ENCODE measurements at regions not wholly inside any gene's neighbourhood (a gene's known extent, or its start where the extent isn't known, plus 50 kb on each side); places are given as distances from the start of the nearest gene placed in this dataset.
"Not testable (repeated sequence)": the region's sequence is repeated elsewhere in the genome, so short reads cannot be mapped to it uniquely, and the experiment has no call there.

DNA sequence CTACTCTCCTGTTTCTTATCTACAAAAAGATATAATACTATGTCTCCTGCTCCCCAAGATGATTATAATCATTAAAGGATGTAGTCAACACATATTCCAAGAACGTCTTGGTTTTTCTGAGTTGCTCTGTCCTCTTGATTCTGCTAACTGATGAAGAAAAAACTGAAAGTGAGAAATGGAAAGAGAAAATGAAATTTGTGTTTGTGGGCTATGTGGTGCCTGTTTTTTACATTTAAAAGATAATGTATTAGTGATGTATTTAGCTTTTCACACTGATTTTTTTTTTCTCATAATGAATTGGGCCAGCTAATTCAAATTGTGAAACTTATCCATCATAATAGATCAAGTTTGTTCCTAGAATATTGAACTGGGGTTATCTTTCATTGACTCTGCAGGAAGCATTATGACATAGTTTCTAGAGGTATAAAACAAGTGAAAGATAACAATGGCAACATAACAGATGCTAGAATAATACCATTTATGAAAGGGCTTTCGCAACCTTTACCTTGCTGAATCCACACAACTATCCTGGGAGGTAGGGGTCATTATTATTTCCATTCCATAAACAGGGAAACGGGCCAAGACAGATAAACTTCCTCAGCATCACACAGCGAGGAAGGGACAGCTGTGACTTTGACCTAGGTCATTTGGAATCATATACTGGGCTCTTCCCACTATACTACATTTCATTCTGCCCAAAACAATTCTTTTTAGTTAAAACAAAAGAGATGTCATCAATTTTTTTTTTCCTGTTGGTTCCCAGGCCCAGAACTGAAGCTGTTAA is 336.7 kb downstream of the GJA1 start:
- H3K36me3 ChIP-seq: no peaks in the 10 kb centered on the region
- H3K27ac ChIP-seq: no peak overlapping the region
- no peaks in the 10 kb centered on the region for H3K27me3 ChIP-seq (ENCODE audit: insufficient read depth, low read depth, severe bottlenecking)
- H3K9me3 ChIP-seq (ENCODE audit: severe bottlenecking): no peaks in the 10 kb centered on the region
- DNase-seq: no peak
- no peak overlapping the region for H3K4me3 ChIP-seq (ENCODE audit: low read depth, low read length)
- TF ChIP-seq, protein P1, sequence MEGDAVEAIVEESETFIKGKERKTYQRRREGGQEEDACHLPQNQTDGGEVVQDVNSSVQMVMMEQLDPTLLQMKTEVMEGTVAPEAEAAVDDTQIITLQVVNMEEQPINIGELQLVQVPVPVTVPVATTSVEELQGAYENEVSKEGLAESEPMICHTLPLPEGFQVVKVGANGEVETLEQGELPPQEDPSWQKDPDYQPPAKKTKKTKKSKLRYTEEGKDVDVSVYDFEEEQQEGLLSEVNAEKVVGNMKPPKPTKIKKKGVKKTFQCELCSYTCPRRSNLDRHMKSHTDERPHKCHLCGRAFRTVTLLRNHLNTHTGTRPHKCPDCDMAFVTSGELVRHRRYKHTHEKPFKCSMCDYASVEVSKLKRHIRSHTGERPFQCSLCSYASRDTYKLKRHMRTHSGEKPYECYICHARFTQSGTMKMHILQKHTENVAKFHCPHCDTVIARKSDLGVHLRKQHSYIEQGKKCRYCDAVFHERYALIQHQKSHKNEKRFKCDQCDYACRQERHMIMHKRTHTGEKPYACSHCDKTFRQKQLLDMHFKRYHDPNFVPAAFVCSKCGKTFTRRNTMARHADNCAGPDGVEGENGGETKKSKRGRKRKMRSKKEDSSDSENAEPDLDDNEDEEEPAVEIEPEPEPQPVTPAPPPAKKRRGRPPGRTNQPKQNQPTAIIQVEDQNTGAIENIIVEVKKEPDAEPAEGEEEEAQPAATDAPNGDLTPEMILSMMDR (IDR thresholded peaks at IDR 0.05; ENCODE audit: low read depth, low read length): no peak

DNA sequence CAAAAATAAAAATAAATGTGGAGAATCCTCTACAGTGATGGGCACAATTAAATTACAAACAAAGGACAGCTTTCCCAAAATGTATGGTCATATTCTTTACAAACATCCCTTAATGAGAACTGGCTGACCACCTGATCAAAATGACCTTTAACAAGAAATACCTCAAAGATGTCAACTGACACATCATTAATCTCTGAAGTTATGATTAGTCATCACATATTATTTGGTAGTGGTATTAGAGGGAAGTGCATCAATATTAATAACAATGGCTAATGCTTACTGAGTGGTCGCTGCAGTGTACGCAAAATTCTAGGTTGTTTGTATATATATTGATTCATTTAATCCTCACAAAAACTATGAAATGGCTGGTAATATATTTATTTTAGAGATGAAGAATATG is 340.6 kb downstream of the GJA1 start:
- H3K4me3 ChIP-seq (ENCODE audit: low read depth, low read length): no peak overlapping the region
- H3K27me3 ChIP-seq (ENCODE audit: insufficient read depth, low read depth, severe bottlenecking): no peaks in the 10 kb centered on the region
- peaks cover 6% of the 10 kb centered on the region for H3K9me3 ChIP-seq (ENCODE audit: severe bottlenecking)
- no peak overlapping the region for H3K27ac ChIP-seq
- DNase-seq: no peak
- H3K36me3 ChIP-seq: no peaks in the 10 kb centered on the region
- TF ChIP-seq, protein P1 (IDR thresholded peaks at IDR 0.05; ENCODE audit: low read depth, low read length): no peak

DNA sequence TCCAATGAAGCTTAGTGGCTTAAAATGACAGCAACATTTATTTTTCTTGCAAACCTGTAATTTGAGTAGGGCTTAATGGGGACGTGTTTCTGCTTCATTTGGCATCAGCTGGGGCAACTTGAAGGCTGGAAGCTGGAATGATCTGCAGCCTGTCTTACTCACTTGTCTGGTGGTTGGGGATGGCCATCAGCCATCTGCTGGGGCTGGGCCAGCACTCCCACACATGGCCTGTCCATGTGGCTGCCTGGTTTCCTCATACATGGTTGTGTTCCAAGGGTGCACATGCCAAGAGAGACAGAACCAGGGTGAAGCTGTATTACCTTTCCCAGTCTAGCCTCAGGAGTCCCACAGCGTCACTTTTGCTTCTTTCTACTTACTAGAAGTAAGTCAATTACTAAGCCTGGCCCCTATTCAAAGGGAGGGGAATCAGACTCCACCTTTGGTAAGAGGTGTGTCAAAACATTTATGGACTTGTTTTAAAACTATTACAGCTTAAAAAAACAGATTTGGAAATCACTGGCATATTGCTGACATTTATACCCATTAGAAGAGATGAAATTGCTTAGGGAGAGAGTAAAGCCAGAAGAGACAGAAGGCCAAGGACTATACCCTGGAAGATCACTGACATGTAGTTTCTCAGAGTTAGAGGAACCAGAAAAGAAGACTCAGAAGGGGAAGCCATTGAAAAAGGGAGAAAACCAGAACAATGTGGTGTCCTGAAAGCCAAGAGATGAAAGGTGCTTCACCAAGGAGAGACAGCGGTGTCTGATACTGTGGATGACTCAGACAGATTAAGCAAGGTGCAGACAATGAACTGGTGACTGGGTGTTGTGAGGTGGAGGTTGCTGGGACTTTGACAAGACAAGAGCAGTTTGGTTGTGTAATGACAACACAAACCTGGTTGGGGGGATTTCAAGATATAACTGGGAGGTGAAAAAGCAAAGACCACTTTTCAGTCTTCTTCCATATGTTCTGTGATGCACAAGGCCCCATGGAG is 345.2 kb downstream of the GJA1 start:
- DNase-seq: peak; percentile 71

DNA sequence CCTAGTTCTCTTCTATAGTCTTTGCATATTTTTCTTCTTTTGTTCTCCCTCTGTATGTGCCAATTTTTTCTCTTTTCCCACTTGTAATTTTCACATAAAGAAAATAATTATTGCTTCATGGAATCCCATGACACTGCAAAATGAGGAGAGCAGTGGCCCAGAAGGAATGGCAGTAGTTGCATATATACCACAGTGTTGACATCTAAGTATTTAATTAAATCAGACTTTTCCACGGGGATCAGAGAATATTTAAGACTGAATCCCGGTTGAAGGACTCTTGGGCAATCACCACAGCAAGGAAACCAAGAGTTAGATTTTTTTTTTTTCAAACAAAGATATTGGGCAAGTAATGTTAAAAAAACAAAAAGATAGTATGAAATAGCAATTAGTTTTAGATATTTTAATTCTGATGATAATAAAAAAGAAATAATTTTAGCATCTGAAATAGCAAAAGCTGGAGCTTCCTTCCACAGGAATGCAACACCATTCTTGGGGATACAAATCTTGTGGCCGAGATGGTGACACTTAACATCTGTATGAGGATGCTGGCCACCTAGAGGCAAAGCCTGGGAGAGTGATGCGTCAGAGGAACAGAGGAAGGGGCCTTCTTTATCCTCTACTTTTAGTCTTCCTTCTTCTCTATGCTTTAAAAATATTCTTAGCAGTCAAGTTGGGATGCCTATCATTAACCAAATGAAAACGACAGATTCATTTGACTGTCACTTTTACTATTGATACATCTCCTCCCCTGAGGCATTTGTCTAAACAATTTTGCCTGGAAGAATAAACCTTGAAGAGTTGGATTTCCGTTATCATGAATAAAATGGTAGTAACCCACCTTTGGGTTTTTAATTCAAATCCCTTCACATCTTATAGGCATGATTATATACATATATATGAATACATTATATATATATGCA is 356.2 kb downstream of the GJA1 start:
- Histone ChIP-seq H3K36me3 (no peaks in the 10 kb centered on the region), H3K4me3 (ENCODE audit: low read depth, low read length) (no peak overlapping the region), H3K9me3 (ENCODE audit: severe bottlenecking) (no peaks in the 10 kb centered on the region), H3K27ac (no peak overlapping the region), H3K27me3 (ENCODE audit: insufficient read depth, low read depth, severe bottlenecking) (no peaks in the 10 kb centered on the region)
- DNase-seq: no peak
- TF ChIP-seq, protein P1 (IDR thresholded peaks at IDR 0.05; ENCODE audit: low read depth, low read length): no peak

More for the DNA sequence above, 345.2 kb downstream of the GJA1 start:
- Histone ChIP-seq H3K9me3 (ENCODE audit: severe bottlenecking) (peaks cover 6% of the 10 kb centered on the region), H3K27me3 (ENCODE audit: insufficient read depth, low read depth, severe bottlenecking) (no peaks in the 10 kb centered on the region), H3K27ac (peak overlapping the region; percentile 46), H3K4me3 (ENCODE audit: low read depth, low read length) (no peak overlapping the region), H3K36me3 (no peaks in the 10 kb centered on the region)
- TF ChIP-seq, protein P1 (IDR thresholded peaks at IDR 0.05; ENCODE audit: low read depth, low read length): no peak

DNA sequence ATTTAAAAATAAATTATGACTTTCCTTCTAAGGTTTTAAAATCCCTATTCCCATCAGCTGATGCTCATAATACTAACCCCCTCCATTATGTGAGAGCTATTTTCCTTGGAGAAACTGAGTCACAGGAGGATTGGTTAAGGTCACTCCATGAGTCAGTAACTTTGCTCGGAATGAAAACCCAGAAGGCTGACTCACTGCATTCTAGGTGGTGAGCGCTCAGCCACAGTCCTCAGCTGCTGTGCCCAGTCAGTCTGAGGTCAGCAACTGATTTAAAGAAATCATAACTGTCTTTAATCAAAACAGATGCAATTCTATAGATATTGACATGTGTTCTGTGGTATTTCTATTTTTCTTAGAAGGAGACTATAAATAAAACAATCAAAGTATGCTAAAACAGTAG is 359.2 kb downstream of the GJA1 start:
- Histone ChIP-seq H3K4me3 (ENCODE audit: low read depth, low read length) (no peak overlapping the region), H3K9me3 (ENCODE audit: severe bottlenecking) (no peaks in the 10 kb centered on the region), H3K36me3 (no peaks in the 10 kb centered on the region), H3K27ac (no peak overlapping the region), H3K27me3 (ENCODE audit: insufficient read depth, low read depth, severe bottlenecking) (no peaks in the 10 kb centered on the region)
- DNase-seq: no peak
- TF ChIP-seq, protein P1 (IDR thresholded peaks at IDR 0.05; ENCODE audit: low read depth, low read length): no peak

DNA sequence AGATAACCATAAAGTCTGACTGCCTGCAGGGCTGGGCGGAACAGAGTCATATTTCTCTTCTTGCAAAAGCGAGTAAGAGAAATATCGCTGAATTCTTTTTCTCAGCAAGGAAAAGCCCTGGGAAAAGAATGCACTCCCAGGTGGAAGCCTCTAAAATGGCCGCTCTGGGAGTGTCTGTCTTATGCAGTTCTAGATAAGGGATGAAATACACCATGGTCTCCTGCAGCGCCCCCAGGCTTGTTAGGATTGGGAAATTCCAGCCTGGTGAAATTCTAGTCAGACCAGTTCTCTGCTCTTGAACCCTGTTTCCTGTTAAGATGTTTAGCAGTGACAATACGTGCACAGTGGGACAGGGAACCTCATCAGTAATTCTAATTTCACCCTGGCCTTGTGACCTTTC is 362.2 kb downstream of the GJA1 start:
- not testable (repeated sequence) for H3K4me3 ChIP-seq (ENCODE audit: low read depth, low read length); H3K36me3 ChIP-seq; H3K9me3 ChIP-seq (ENCODE audit: severe bottlenecking); DNase-seq; H3K27ac ChIP-seq; H3K27me3 ChIP-seq (ENCODE audit: insufficient read depth, low read depth, severe bottlenecking)

DNA sequence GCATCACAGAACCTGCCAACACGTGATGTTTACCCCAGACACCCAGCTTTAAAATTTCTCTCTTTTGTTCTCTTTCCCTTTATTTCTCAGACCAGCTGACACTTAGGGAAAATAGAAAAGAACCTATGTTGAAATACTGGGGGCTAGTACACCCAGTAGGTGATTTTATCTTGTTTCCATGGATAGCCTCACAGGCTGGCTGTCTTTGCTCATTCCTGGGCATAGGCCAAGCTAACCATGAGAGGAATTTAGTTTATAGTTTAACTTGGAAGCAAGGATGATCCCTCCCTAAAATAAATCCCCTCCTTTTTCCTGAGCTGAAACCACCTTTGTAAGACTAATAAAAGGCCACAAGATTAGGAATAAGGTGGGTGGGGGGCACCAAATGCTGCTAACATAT is 362.7 kb downstream of the GJA1 start:
- not testable (repeated sequence) for DNase-seq; H3K9me3 ChIP-seq (ENCODE audit: severe bottlenecking); H3K4me3 ChIP-seq (ENCODE audit: low read depth, low read length); H3K27ac ChIP-seq; H3K27me3 ChIP-seq (ENCODE audit: insufficient read depth, low read depth, severe bottlenecking); H3K36me3 ChIP-seq

All from WERI-Rb-1 (cell line).